OCI-LY3 (cell line): ENCODE measurements at regions not wholly inside any gene's neighbourhood (a gene's known extent, or its start where the extent isn't known, plus 50 kb on each side); places are given as distances from the start of the nearest gene placed in this dataset.

Experiments
- EZH2phosphoT487 ChIP-seq: fragments of 200-600 bp; shearing (Covaris generic); IDR thresholded peaks from 2 replicates; pipeline ENCODE4 v1.6.1; 2018; ENCODE audit warnings: antibody characterized with exemption, mixed run types, low read depth
- TF ChIP-seq, protein P1 (sequence below): fragments of 200-600, 300-600 bp; sonication (generic); IDR thresholded peaks from 2 replicates; pipeline ENCODE4 v1.5.1; 2014; ENCODE audit warnings: antibody characterized with exemption, low read length, low read depth

- TF ChIP-seq, protein P1, sequence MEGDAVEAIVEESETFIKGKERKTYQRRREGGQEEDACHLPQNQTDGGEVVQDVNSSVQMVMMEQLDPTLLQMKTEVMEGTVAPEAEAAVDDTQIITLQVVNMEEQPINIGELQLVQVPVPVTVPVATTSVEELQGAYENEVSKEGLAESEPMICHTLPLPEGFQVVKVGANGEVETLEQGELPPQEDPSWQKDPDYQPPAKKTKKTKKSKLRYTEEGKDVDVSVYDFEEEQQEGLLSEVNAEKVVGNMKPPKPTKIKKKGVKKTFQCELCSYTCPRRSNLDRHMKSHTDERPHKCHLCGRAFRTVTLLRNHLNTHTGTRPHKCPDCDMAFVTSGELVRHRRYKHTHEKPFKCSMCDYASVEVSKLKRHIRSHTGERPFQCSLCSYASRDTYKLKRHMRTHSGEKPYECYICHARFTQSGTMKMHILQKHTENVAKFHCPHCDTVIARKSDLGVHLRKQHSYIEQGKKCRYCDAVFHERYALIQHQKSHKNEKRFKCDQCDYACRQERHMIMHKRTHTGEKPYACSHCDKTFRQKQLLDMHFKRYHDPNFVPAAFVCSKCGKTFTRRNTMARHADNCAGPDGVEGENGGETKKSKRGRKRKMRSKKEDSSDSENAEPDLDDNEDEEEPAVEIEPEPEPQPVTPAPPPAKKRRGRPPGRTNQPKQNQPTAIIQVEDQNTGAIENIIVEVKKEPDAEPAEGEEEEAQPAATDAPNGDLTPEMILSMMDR, result no peak
- TF ChIP-seq EZH2phosphoT487, result no peak
Observed at GRCh38 chr9:135259273-135259672, 171.8 kb downstream of the OLFM1 start.
